GM21737 (cell line): ENCODE measurements at regions not wholly inside any gene's neighbourhood (a gene's known extent, or its start where the extent isn't known, plus 50 kb on each side); places are given as distances from the start of the nearest gene placed in this dataset.

Source experiments
- ATAC-seq: cut with Tn5 transposase; IDR thresholded peaks from one replicate; pipeline ENCODE4 v1.9.1; 2021; ENCODE audit warnings: mild to moderate bottlenecking, moderate library complexity; ENCODE audit not compliant: unreplicated experiment

- ATAC-seq = no peak
Observed at GRCh38 chr6:4308364-4308763, 173.0 kb upstream of the ECI2 start.

- no peak for ATAC-seq
Observed at GRCh38 chr6:4304927-4305455, 169.6 kb upstream of the ECI2 start.

GRCh38 chr6:4303638-4304037 is 168.3 kb upstream of the ECI2 start:
- no peak for ATAC-seq

GRCh38 chr6:4302524-4302923 is 167.1 kb upstream of the ECI2 start:
- no peak for ATAC-seq

GRCh38 chr6:4301871-4302270 is 166.5 kb upstream of the ECI2 start:
- ATAC-seq = no peak

GRCh38 chr6:4300917-4301316 is 165.5 kb upstream of the ECI2 start:
- no peak for ATAC-seq

GRCh38 chr6:4299476-4299875 is 164.1 kb upstream of the ECI2 start:
- no peak for ATAC-seq

- ATAC-seq = no peak
Observed at GRCh38 chr6:4297348-4297747, 162.0 kb upstream of the ECI2 start.

- ATAC-seq = no peak
Observed at GRCh38 chr6:4296552-4296951, 161.2 kb upstream of the ECI2 start.

GRCh38 chr6:4295783-4296155 is 160.4 kb upstream of the ECI2 start:
- ATAC-seq = no peak

GRCh38 chr6:4295058-4295782 is 159.8 kb upstream of the ECI2 start:
- ATAC-seq = no peak

GRCh38 chr6:4294636-4295035 is 159.3 kb upstream of the ECI2 start:
- ATAC-seq = no peak

GRCh38 chr6:4291453-4292403 is 156.4 kb upstream of the ECI2 start:
- ATAC-seq = no peak

GRCh38 chr6:4289770-4290320 is 154.5 kb upstream of the ECI2 start:
- no peak for ATAC-seq

- no peak for ATAC-seq
Observed at GRCh38 chr6:4287811-4288244, 152.5 kb upstream of the ECI2 start.

- no peak for ATAC-seq
Observed at GRCh38 chr6:4287372-4287771, 152.0 kb upstream of the ECI2 start.

GRCh38 chr6:4282926-4283325 is 147.6 kb upstream of the ECI2 start:
- no peak for ATAC-seq

- peak; percentile 94 for ATAC-seq
Observed at GRCh38 chr6:4281341-4282293, 146.2 kb upstream of the ECI2 start.

GRCh38 chr6:4280707-4281106 is 145.3 kb upstream of the ECI2 start:
- no peak for ATAC-seq

- ATAC-seq = no peak
Observed at GRCh38 chr6:4280031-4280430, 144.7 kb upstream of the ECI2 start.
